ENCODE measurements at regions not wholly inside any gene's neighbourhood (a gene's known extent, or its start where the extent isn't known, plus 50 kb on each side); places are given as distances from the start of the nearest gene placed in this dataset.

DNA sequence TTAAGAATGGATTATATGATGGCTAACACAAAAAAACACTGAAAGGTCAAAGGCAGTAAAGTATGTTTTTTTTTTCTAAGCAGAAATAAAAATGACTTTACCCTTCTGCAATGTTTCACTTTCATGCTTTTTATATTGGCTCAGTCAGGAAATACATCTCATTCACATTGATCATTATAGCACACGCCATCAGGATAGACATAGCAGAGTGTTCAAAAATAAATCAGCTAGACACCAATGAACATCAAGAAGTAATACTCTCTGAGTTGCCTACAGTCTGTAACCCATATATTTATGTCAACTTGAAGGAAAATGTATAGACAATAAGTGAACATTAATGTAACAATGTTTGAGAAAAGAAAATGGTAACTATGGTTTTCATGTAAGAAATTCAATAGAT is 535.2 kb upstream of the EPHA7 start:
- H3K4me3 ChIP-seq (ENCODE audit: low read depth, low read length): no peak overlapping the region
- TF ChIP-seq, protein P1, sequence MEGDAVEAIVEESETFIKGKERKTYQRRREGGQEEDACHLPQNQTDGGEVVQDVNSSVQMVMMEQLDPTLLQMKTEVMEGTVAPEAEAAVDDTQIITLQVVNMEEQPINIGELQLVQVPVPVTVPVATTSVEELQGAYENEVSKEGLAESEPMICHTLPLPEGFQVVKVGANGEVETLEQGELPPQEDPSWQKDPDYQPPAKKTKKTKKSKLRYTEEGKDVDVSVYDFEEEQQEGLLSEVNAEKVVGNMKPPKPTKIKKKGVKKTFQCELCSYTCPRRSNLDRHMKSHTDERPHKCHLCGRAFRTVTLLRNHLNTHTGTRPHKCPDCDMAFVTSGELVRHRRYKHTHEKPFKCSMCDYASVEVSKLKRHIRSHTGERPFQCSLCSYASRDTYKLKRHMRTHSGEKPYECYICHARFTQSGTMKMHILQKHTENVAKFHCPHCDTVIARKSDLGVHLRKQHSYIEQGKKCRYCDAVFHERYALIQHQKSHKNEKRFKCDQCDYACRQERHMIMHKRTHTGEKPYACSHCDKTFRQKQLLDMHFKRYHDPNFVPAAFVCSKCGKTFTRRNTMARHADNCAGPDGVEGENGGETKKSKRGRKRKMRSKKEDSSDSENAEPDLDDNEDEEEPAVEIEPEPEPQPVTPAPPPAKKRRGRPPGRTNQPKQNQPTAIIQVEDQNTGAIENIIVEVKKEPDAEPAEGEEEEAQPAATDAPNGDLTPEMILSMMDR (IDR thresholded peaks at IDR 0.05; ENCODE audit: insufficient read depth, low read length): no peak
- no peak for DNase-seq (ENCODE audit: low read depth)

- no peak for DNase-seq (ENCODE audit: low read depth)
- no peak overlapping the region for H3K4me3 ChIP-seq (ENCODE audit: low read depth, low read length)
- TF ChIP-seq, protein P1 (IDR thresholded peaks at IDR 0.05; ENCODE audit: insufficient read depth, low read length): no peak
Measured at GRCh38 chr6:93943661-93944060, 524.3 kb upstream of the EPHA7 start.

DNA sequence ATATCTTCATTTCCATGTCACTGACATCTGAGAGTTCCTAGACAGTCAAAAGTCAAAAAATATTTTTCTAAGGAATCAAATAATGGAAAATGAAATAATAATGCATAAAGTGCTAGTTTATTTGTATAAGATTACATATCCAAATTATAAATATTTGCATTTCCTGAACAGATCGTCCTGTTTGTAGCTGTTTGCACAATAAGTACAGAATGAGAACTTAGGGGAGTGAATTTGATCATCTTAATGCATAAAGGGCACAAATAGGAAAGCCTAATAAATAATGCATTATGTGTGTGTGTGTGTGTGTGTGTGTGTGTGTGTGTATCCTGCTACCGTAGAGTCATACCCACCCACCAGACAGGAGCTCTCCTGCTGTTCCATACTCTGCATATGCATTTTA is 521.0 kb upstream of the EPHA7 start:
- H3K4me3 ChIP-seq (ENCODE audit: low read depth, low read length): no peak overlapping the region
- TF ChIP-seq, protein P1 (IDR thresholded peaks at IDR 0.05; ENCODE audit: insufficient read depth, low read length): no peak
- no peak for DNase-seq (ENCODE audit: low read depth)

- DNase-seq (ENCODE audit: low read depth): no peak
- TF ChIP-seq, protein P1 (IDR thresholded peaks at IDR 0.05; ENCODE audit: insufficient read depth, low read length): no peak
- H3K4me3 ChIP-seq (ENCODE audit: low read depth, low read length): no peak overlapping the region
Measured at GRCh38 chr6:93932175-93932574, 512.8 kb upstream of the EPHA7 start.

GRCh38 chr6:93927731-93928130 is 508.4 kb upstream of the EPHA7 start:
- H3K4me3 ChIP-seq (ENCODE audit: low read depth, low read length): no peak overlapping the region
- TF ChIP-seq, protein P1 (IDR thresholded peaks at IDR 0.05; ENCODE audit: insufficient read depth, low read length): no peak
- no peak for DNase-seq (ENCODE audit: low read depth)

DNA sequence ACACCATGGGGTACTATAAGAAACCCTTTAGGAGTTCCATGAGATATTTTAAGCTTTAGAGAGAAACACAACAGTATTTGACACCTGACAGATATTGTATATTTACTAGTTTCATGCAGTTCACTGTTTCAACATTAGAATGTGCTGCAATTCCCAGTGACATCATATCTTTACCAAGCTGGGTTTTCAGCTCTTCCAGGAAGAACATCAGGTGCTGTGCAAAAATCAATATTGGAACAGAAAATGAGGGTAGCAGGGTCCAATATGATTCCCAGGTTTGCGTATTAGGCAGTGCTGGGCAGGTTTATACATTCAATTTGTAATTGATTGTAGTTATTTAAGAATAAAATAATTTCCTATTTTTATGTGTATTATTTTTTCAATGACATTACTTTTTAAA is 500.0 kb upstream of the EPHA7 start:
- TF ChIP-seq, protein P1 (IDR thresholded peaks at IDR 0.05; ENCODE audit: insufficient read depth, low read length): no peak
- H3K4me3 ChIP-seq (ENCODE audit: low read depth, low read length): no peak overlapping the region
- no peak for DNase-seq (ENCODE audit: low read depth)

GRCh38 chr6:93918258-93918657 is 498.9 kb upstream of the EPHA7 start:
- no peak overlapping the region for H3K4me3 ChIP-seq (ENCODE audit: low read depth, low read length)
- no peak for DNase-seq (ENCODE audit: low read depth)
- TF ChIP-seq, protein P1 (IDR thresholded peaks at IDR 0.05; ENCODE audit: insufficient read depth, low read length): no peak

Data from fibroblast of the aortic adventitia (primary cell).